IMR-90 (cell line): ENCODE measurements at regions not wholly inside any gene's neighbourhood (a gene's known extent, or its start where the extent isn't known, plus 50 kb on each side); places are given as distances from the start of the nearest gene placed in this dataset.

Experiments
- ATAC-seq: fragments of 200-7000 bp; cut with Tn5 transposase; 2 replicates; pipeline ENCODE4 v1.9.1; 2020; ENCODE audit warnings: low read depth, mild to moderate bottlenecking, moderate library complexity
- BruUV-seq: library from RNA; stranded (reverse); fragments of 400-500 nt; replicated peaks from 2 replicates; lab custom pipeline; 2021; lab: Mats Ljungman, UMichigan
- CTCF ChIA-PET: fragments of 300-600 bp; formaldehyde crosslinking; extraction: SDS; loops from one replicate; lab custom pipeline; 2021; ENCODE audit warnings: antibody characterized with exemption; lab: Yijun Ruan, JAX
- POLR2A ChIA-PET: fragments of 300-600 bp; sonication (Branson Sonifier 250); formaldehyde crosslinking; loops from one replicate; lab custom pipeline; 2022; ENCODE audit warnings: antibody characterized with exemption; ENCODE audit not compliant: unreplicated experiment; lab: Charles Lee
- DNase-seq: peaks from one replicate; pipeline ENCODE4 v3.0.0; 2013
- H2AFZ ChIP-seq: replicated peaks from 2 replicates; pipeline ENCODE3; 2013; ENCODE audit warnings: low read length, mild to moderate bottlenecking; ENCODE audit not compliant: poor library complexity
- H2AK5ac ChIP-seq: 2 replicates; pipeline ENCODE4 v1.6.1; 2013; ENCODE audit warnings: low read depth, low read length, inconsistent platforms
- H2AK9ac ChIP-seq: replicated peaks from 2 replicates; pipeline ENCODE3; 2013; ENCODE audit warnings: mild to moderate bottlenecking, low read depth, low read length, moderate library complexity; ENCODE audit not compliant: poor library complexity
- H2BK120ac ChIP-seq: 2 replicates; pipeline ENCODE4 v1.6.1; 2013; ENCODE audit warnings: low read depth, low read length, inconsistent platforms
- H2BK15ac ChIP-seq: 3 replicates; pipeline ENCODE4 v1.6.1; 2013; ENCODE audit warnings: low read depth, low read length, inconsistent platforms
- H2BK20ac ChIP-seq: 2 replicates; pipeline ENCODE4 v1.6.1; 2013; ENCODE audit warnings: low read depth, mild to moderate bottlenecking, inconsistent platforms, low read length, moderate library complexity
- H2BK5ac ChIP-seq: 2 replicates; pipeline ENCODE4 v1.6.1; 2013; ENCODE audit warnings: mild to moderate bottlenecking, low read depth, low read length, inconsistent platforms; ENCODE audit not compliant: poor library complexity, severe bottlenecking
- H3K14ac ChIP-seq: replicated peaks from 2 replicates; pipeline ENCODE4 v1.6.1; 2013; ENCODE audit warnings: low read depth, low read length, inconsistent platforms
- H3K18ac ChIP-seq: 2 replicates; pipeline ENCODE4 v1.6.1; 2013; ENCODE audit warnings: low read depth, low read length, control low read depth
- H3K23ac ChIP-seq: 2 replicates; pipeline ENCODE4 v1.6.1; 2013; ENCODE audit warnings: low read depth, low read length, inconsistent platforms
- H3K27ac ChIP-seq: 2 replicates; pipeline ENCODE4 v1.5.1; 2013; ENCODE audit warnings: mild to moderate bottlenecking, control low read depth, low read length; ENCODE audit not compliant: insufficient read depth
- H3K27me3 ChIP-seq: 2 replicates; pipeline ENCODE4 v1.6.1; 2013; ENCODE audit warnings: low read length; ENCODE audit not compliant: control insufficient read depth, insufficient read depth
- H3K36me3 ChIP-seq: 2 replicates; pipeline ENCODE4 v1.6.1; 2013; ENCODE audit warnings: low read length, mixed read lengths; ENCODE audit not compliant: control insufficient read depth, insufficient read depth
- H3K4ac ChIP-seq: 2 replicates; pipeline ENCODE4 v1.6.1; 2013; ENCODE audit warnings: low read depth, low read length, inconsistent platforms
- H3K4me1 ChIP-seq: 2 replicates; pipeline ENCODE4 v1.6.1; 2013; ENCODE audit warnings: low read length, mixed read lengths; ENCODE audit not compliant: control insufficient read depth, insufficient read depth
- H3K4me2 ChIP-seq: 2 replicates; pipeline ENCODE4 v1.6.1; 2013; ENCODE audit warnings: low read depth, mild to moderate bottlenecking, control low read depth, low read length, moderate library complexity
- H3K4me3 ChIP-seq: 2 replicates; pipeline ENCODE4 v1.5.1; 2013; ENCODE audit warnings: low read depth, mild to moderate bottlenecking, control low read depth, low read length, moderate library complexity; ENCODE audit not compliant: insufficient read depth
- H3K56ac ChIP-seq: 2 replicates; pipeline ENCODE4 v1.6.1; 2013; ENCODE audit warnings: low read length, inconsistent platforms; ENCODE audit not compliant: insufficient read depth; ENCODE audit errors: extremely low read depth
- H3K79me1 ChIP-seq, 2 experiments: 2 replicates each; pipeline ENCODE4 v1.6.1; 2013; ENCODE audit warnings: low read length in 2 of 2, inconsistent platforms in 1 of 2, low read depth in 1 of 2
- H3K9ac ChIP-seq: 2 replicates; pipeline ENCODE4 v1.6.1; 2013; ENCODE audit warnings: low read depth, low read length, control low read depth
- H3K9me1 ChIP-seq: 2 replicates; pipeline ENCODE4 v1.6.1; 2013; ENCODE audit warnings: low read length, inconsistent platforms; ENCODE audit not compliant: insufficient read depth
- H3K9me3 ChIP-seq: 2 replicates; pipeline ENCODE4 v1.6.1; 2013; ENCODE audit warnings: low read length; ENCODE audit not compliant: control insufficient read depth, insufficient read depth
- H4K20me1 ChIP-seq: 2 replicates; pipeline ENCODE4 v1.6.1; 2013; ENCODE audit warnings: low read length, inconsistent platforms; ENCODE audit not compliant: insufficient read depth
- H4K5ac ChIP-seq: 2 replicates; pipeline ENCODE4 v1.6.1; 2013; ENCODE audit warnings: mild to moderate bottlenecking, low read depth, low read length, control low read depth
- H4K8ac ChIP-seq, 2 experiments: 2 replicates each; pipeline ENCODE4 v1.6.1; 2013; ENCODE audit warnings: low read depth in 2 of 2, low read length in 2 of 2, control low read depth in 1 of 2, inconsistent platforms in 1 of 2
- H4K91ac ChIP-seq: 2 replicates; pipeline ENCODE4 v1.6.1; 2013; ENCODE audit warnings: low read depth, low read length, inconsistent platforms; ENCODE audit not compliant: insufficient read depth
- BHLHE40 ChIP-seq: fragments of 150-350 bp; IDR thresholded peaks from 2 replicates; pipeline ENCODE4 v1.6.1; 2016; ENCODE audit warnings: mild to moderate bottlenecking, low read depth, low read length
- CEBPB ChIP-seq: IDR thresholded peaks from 2 replicates; pipeline ENCODE4 v1.6.1; 2012; ENCODE audit warnings: low read depth, low read length, improper control_type of control experiment
- CHD1 ChIP-seq: IDR thresholded peaks from 2 replicates; pipeline ENCODE4 v1.6.1; 2012; ENCODE audit warnings: low read depth, low read length, improper control_type of control experiment
- FOS ChIP-seq: fragments of 150-350 bp; IDR thresholded peaks from 2 replicates; pipeline ENCODE4 v1.6.1; 2016; ENCODE audit warnings: low read depth, low read length
- MAFK ChIP-seq: IDR thresholded peaks from 2 replicates; pipeline ENCODE4 v1.6.1; 2012; ENCODE audit warnings: low read depth, low read length, improper control_type of control experiment
- MAZ ChIP-seq: IDR thresholded peaks from 2 replicates; pipeline ENCODE4 v1.6.1; 2012; ENCODE audit warnings: low read depth, mild to moderate bottlenecking, low read length, improper control_type of control experiment, moderate library complexity, borderline replicate concordance
- MXI1 ChIP-seq: IDR thresholded peaks from 2 replicates; pipeline ENCODE4 v1.6.1; 2012; ENCODE audit warnings: low read depth, mild to moderate bottlenecking, low read length, moderate library complexity, borderline replicate concordance
- NFE2L2 ChIP-seq: fragments of 150-350 bp; IDR thresholded peaks from 2 replicates; pipeline ENCODE4 v1.6.1; 2016; ENCODE audit warnings: low read depth, mild to moderate bottlenecking, low read length
- POLR2A ChIP-seq: IDR thresholded peaks from 2 replicates; pipeline ENCODE4 v1.6.1; 2012; ENCODE audit warnings: mild to moderate bottlenecking, low read depth, low read length
- RAD21 ChIP-seq: IDR thresholded peaks from 2 replicates; pipeline ENCODE4 v1.6.1; 2012; ENCODE audit warnings: low read length, improper control_type of control experiment
- RCOR1 ChIP-seq: IDR thresholded peaks from 2 replicates; pipeline ENCODE4 v1.6.1; 2012; ENCODE audit warnings: mild to moderate bottlenecking, low read length, improper control_type of control experiment; ENCODE audit not compliant: insufficient replicate concordance
- RFX5 ChIP-seq: IDR thresholded peaks from 2 replicates; pipeline ENCODE4 v1.8.0; 2012; ENCODE audit warnings: low read depth, mild to moderate bottlenecking, low read length, moderate library complexity
- SMC3 ChIP-seq: fragments of 150-350 bp; IDR thresholded peaks from 2 replicates; pipeline ENCODE4 v1.6.1; 2016; ENCODE audit warnings: low read depth, mild to moderate bottlenecking, antibody characterized with exemption, low read length, moderate library complexity
- WGBS, 2 experiments: methylation state at CpG; one replicate each; pipeline versions ENCODE4 v1.1.5 to v1.1.7; 2013; ENCODE audit warnings: missing lambda C conversion rate in 2 of 2; ENCODE audit not compliant: insufficient read length in 1 of 2; ENCODE audit errors: extremely low coverage in 2 of 2; 5-methylcytosine and 5-hydroxymethylcytosine counted together
- dilution Hi-C: fragments of 300-500 bp; cut with HindIII; formaldehyde crosslinking; loops from one replicate; pipeline ENCODE4 v1.14.3; 2018; ENCODE audit warnings: low sequenced_read_pairs; ENCODE audit not compliant: unreplicated experiment
- in situ Hi-C: fragments of 300-500 bp; cut with MboI; formaldehyde crosslinking; loops from 3 replicates; pipeline ENCODE4 v1.14.3; 2019; ENCODE audit warnings: low sequenced_read_pairs, inconsistent platforms, mixed read lengths
- intact Hi-C: fragments of 100-400 bp; cut with micrococcal nuclease; formaldehyde crosslinking; loops from 2 replicates; pipeline ENCODE4 v1.10.0; 2022
- TF ChIP-seq, protein P1 (sequence below): conservative IDR thresholded peaks from 2 replicates; pipeline ENCODE4 v1.5.1; 2012; ENCODE audit warnings: mild to moderate bottlenecking, low read depth, low read length, improper control_type of control experiment
- TF ChIP-seq, protein P2 (sequence below): fragments of 150-350 bp; IDR thresholded peaks from 2 replicates; pipeline ENCODE4 v1.6.1; 2016; ENCODE audit warnings: low read depth, mild to moderate bottlenecking, low read length, moderate library complexity, borderline replicate concordance
- TF ChIP-seq, protein P3 (sequence below): fragments of 150-350 bp; IDR thresholded peaks from 2 replicates; pipeline ENCODE4 v1.6.1; 2017; ENCODE audit warnings: mild to moderate bottlenecking, antibody characterized with exemption, low read length, low read depth

DNA sequence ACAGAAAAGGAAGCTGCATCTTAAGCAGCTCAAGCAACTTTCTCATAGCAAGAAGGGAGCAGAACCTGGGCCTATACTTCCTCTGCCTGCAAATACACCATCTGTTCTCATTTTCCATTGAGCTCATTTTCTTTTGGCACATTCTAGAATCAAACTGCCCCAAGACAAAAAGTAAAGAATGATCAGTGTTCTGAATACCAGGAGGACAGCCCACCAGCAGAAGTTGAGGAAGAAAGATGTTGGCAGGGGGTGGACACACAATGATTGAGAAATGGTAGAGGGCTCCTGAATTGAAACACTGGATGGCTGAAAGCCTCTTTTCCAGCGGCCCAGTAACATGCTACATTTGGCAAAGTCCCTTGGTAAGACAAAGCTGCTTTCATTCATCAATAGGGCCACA, 171.8 kb downstream of the MED10 start:
- intact Hi-C loops, result no loop called here

More for the DNA sequence above, 171.8 kb downstream of the MED10 start:
- Histone ChIP-seq H3K9me1 (no peaks in the 10 kb centered on the region), H3K23ac (no peak overlapping the region), H2BK120ac (no peak overlapping the region), H3K27ac (no peak overlapping the region), H2AFZ (no peak overlapping the region), H3K79me1 (no peaks in the 10 kb centered on the region), H3K4me3 (no peak overlapping the region), H3K18ac (no peak overlapping the region), H3K9me3 (peaks cover 20% of the 10 kb centered on the region), H2BK15ac (no peak overlapping the region), H3K14ac (no peak overlapping the region), H3K56ac (no peak overlapping the region), H2BK20ac (no peak overlapping the region), H3K4ac (no peak overlapping the region), H3K27me3 (no peaks in the 10 kb centered on the region), H2AK9ac (no peak overlapping the region), H4K5ac (no peak overlapping the region), H3K4me1 (no peaks in the 10 kb centered on the region), H3K36me3 (no peaks in the 10 kb centered on the region), H4K8ac (no peak overlapping the region), H3K4me2 (no peak overlapping the region), H3K9ac (no peak overlapping the region), H4K91ac (no peak overlapping the region), H2BK5ac (no peak overlapping the region), H4K20me1 (no peaks in the 10 kb centered on the region), H2AK5ac (no peak overlapping the region)
- ATAC-seq (no peak), DNase-seq (no peak)
- CTCF ChIA-PET, result no interaction called here
- TF ChIP-seq SMC3, result no peak
- TF ChIP-seq CEBPB, result no peak
- TF ChIP-seq, protein P1, sequence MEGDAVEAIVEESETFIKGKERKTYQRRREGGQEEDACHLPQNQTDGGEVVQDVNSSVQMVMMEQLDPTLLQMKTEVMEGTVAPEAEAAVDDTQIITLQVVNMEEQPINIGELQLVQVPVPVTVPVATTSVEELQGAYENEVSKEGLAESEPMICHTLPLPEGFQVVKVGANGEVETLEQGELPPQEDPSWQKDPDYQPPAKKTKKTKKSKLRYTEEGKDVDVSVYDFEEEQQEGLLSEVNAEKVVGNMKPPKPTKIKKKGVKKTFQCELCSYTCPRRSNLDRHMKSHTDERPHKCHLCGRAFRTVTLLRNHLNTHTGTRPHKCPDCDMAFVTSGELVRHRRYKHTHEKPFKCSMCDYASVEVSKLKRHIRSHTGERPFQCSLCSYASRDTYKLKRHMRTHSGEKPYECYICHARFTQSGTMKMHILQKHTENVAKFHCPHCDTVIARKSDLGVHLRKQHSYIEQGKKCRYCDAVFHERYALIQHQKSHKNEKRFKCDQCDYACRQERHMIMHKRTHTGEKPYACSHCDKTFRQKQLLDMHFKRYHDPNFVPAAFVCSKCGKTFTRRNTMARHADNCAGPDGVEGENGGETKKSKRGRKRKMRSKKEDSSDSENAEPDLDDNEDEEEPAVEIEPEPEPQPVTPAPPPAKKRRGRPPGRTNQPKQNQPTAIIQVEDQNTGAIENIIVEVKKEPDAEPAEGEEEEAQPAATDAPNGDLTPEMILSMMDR, result no peak
- no peak for TF ChIP-seq MAFK
- TF ChIP-seq MAZ, result no peak
- TF ChIP-seq NFE2L2, result no peak
- TF ChIP-seq, protein P2, sequence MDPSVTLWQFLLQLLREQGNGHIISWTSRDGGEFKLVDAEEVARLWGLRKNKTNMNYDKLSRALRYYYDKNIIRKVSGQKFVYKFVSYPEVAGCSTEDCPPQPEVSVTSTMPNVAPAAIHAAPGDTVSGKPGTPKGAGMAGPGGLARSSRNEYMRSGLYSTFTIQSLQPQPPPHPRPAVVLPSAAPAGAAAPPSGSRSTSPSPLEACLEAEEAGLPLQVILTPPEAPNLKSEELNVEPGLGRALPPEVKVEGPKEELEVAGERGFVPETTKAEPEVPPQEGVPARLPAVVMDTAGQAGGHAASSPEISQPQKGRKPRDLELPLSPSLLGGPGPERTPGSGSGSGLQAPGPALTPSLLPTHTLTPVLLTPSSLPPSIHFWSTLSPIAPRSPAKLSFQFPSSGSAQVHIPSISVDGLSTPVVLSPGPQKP, result no peak
- TF ChIP-seq, protein P3, sequence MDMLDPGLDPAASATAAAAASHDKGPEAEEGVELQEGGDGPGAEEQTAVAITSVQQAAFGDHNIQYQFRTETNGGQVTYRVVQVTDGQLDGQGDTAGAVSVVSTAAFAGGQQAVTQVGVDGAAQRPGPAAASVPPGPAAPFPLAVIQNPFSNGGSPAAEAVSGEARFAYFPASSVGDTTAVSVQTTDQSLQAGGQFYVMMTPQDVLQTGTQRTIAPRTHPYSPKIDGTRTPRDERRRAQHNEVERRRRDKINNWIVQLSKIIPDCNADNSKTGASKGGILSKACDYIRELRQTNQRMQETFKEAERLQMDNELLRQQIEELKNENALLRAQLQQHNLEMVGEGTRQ, result no peak
- TF ChIP-seq POLR2A, result no peak
- TF ChIP-seq MXI1, result no peak
- TF ChIP-seq RCOR1, result no peak
- no peak for TF ChIP-seq BHLHE40
- TF ChIP-seq RFX5, result no peak
- TF ChIP-seq CHD1, result no peak
- no peak for TF ChIP-seq RAD21
- no peak for TF ChIP-seq FOS
- POLR2A ChIA-PET, result no interaction called here
- BruUV-seq, result no TSS peak
- dilution Hi-C loops, result no loop called here
- WGBS, 2 experiments, result 17% methylated on average over 1 of the region's 1 CpG; no CpG with 5 or more reads in 1 of the 2 experiments
- in situ Hi-C loops, result no loop called here
